Thoracic aorta (tissue), 2 donors: ENCODE measurements at regions not wholly inside any gene's neighbourhood (a gene's known extent, or its start where the extent isn't known, plus 50 kb on each side); places are given as distances from the start of the nearest gene placed in this dataset.

Experiments
- ATAC-seq: fragments of 150-250 bp; one replicate; pipeline ENCODE4 v1.8.0; 2017; ENCODE audit warnings: low read depth; ENCODE audit not compliant: insufficient number of reproducible peaks, low FRiP score
- DNase-seq: peaks from one replicate; pipeline ENCODE4 v3.0.0-alpha.2; 2020; ENCODE audit warnings: low spot score
- H3K27ac ChIP-seq, 2 donors: fragments of 200-600 bp; sonication (generic); 1 replicate in 1 of 2; 2 replicates in 1 of 2; pipeline ENCODE4 v1.5.1; 2016; ENCODE audit warnings: mild to moderate bottlenecking in 2 of 2, moderate library complexity in 2 of 2
- H3K27me3 ChIP-seq: fragments of 200-600 bp; sonication (generic); replicated peaks from 2 replicates; pipeline ENCODE4 v1.6.0; 2016; ENCODE audit warnings: mild to moderate bottlenecking; ENCODE audit not compliant: insufficient read depth
- H3K36me3 ChIP-seq: fragments of 200-600 bp; sonication (generic); one replicate; pipeline ENCODE4 v1.5.1; 2016
- H3K4me1 ChIP-seq, 2 donors: fragments of 200-600 bp; sonication (generic); 1 replicate in 1 of 2; 2 replicates in 1 of 2; pipeline versions ENCODE4 v1.5.1 to v1.6.0; 2016; ENCODE audit warnings: low read depth in 2 of 2, mild to moderate bottlenecking in 1 of 2; ENCODE audit not compliant: control insufficient read depth in 1 of 2
- H3K4me3 ChIP-seq: fragments of 200-600 bp; sonication (generic); 2 replicates; pipeline ENCODE4 v1.5.1; 2016; ENCODE audit warnings: mild to moderate bottlenecking
- H3K9me3 ChIP-seq: fragments of 200-600 bp; sonication (generic); 2 replicates; pipeline ENCODE4 v1.5.1; 2016
- TF ChIP-seq, protein P1 (sequence below): fragments of 200-600 bp; sonication (generic); IDR thresholded peaks from one replicate; pipeline ENCODE4 v1.5.1; 2019; ENCODE audit warnings: antibody characterized with exemption

GRCh38 chr2:238571661-238572372 is 145.1 kb downstream of the ASB1 start:
- H3K36me3 ChIP-seq = no peaks in the 10 kb centered on the region
- H3K4me1 ChIP-seq = peaks cover 0 to 5% of the 10 kb centered on the region in 2 donors
- peaks cover 4% of the 10 kb centered on the region for H3K9me3 ChIP-seq
- DNase-seq (no peak), ATAC-seq (no peak)
- H3K27me3 ChIP-seq = no peaks in the 10 kb centered on the region
- no peak overlapping the region for H3K4me3 ChIP-seq
- H3K27ac ChIP-seq = no peak overlapping the region
- TF ChIP-seq, protein P1, sequence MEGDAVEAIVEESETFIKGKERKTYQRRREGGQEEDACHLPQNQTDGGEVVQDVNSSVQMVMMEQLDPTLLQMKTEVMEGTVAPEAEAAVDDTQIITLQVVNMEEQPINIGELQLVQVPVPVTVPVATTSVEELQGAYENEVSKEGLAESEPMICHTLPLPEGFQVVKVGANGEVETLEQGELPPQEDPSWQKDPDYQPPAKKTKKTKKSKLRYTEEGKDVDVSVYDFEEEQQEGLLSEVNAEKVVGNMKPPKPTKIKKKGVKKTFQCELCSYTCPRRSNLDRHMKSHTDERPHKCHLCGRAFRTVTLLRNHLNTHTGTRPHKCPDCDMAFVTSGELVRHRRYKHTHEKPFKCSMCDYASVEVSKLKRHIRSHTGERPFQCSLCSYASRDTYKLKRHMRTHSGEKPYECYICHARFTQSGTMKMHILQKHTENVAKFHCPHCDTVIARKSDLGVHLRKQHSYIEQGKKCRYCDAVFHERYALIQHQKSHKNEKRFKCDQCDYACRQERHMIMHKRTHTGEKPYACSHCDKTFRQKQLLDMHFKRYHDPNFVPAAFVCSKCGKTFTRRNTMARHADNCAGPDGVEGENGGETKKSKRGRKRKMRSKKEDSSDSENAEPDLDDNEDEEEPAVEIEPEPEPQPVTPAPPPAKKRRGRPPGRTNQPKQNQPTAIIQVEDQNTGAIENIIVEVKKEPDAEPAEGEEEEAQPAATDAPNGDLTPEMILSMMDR = no peak

- ATAC-seq (no peak), DNase-seq (no peak)
- Histone ChIP-seq H3K4me1 (peaks cover 0 to 5% of the 10 kb centered on the region in 2 donors), H3K36me3 (no peaks in the 10 kb centered on the region), H3K27ac (no peak overlapping the region), H3K9me3 (peaks cover 4% of the 10 kb centered on the region), H3K4me3 (no peak overlapping the region), H3K27me3 (no peaks in the 10 kb centered on the region)
- TF ChIP-seq, protein P1 = peak; percentile 25
Observed at GRCh38 chr2:238573065-238573778, 146.5 kb downstream of the ASB1 start.

DNA sequence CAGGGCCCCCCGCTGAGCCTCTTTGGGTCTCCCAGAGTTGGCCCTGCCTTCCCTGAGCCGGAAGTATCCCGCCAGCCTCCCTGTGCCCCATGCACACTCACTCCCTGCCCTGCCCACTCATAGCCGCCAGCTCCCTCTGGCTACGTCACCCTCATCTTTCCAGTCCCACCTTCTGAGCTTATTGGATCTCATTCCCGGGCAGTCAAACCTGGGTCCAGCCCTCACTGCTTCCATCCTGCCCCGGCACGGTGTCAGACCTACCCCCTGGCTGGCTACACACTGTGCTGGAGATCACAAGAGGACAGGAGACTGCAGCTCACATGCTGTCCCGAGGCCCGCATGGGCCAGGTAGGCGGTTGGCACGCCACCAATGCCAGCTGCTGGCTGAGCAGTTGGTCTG is 147.2 kb downstream of the ASB1 start:
- Histone ChIP-seq H3K36me3 (no peaks in the 10 kb centered on the region), H3K4me1 (peaks cover 0 to 4% of the 10 kb centered on the region in 2 donors), H3K9me3 (peaks cover 4% of the 10 kb centered on the region), H3K27ac (no peak overlapping the region), H3K4me3 (no peak overlapping the region), H3K27me3 (no peaks in the 10 kb centered on the region)
- TF ChIP-seq, protein P1 = no peak
- ATAC-seq = no peak
- no peak for DNase-seq

DNA sequence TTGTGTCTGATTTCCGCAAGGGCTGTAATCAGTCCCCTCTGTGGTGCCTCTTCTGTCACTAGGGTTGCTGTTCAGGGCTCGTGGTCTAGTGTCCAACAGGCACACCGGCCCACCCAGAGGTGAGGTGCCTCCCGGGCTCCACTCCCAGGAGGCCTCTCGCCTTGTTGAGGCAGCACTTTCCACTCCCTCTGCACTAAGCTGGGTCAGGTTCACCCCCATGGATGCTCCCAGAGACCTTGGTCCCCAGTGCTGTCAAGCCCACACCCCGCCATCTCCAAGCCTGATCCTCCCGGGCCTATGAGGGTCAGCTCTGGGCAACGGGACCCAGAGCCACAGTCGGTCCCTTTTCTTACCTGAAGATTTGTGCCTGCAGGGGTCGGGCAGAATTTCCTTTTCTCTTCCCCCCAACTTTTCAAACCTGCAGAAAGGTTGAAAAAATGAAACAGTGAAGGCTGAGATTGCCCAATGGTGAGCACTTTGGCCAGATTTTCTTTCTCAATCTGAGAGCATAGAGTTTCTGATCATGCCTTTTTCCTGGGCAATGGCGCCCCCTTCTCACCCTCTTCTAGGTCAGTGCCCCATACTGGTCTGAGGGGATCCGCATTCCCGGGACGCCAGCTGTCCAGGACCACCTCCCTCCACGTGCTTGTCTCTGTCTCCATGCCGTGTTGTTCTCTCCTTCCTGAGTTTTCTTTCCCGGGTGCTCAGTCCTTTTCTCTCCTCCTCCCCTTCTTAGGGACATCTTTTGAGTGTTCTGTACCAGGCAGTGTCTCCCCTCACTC is 148.0 kb downstream of the ASB1 start:
- peaks cover 4% of the 10 kb centered on the region for H3K9me3 ChIP-seq
- H3K36me3 ChIP-seq = no peaks in the 10 kb centered on the region
- H3K27ac ChIP-seq = no peak overlapping the region
- H3K27me3 ChIP-seq = no peaks in the 10 kb centered on the region
- DNase-seq (no peak), ATAC-seq (no peak)
- no peaks in the 10 kb centered on the region for H3K4me1 ChIP-seq
- TF ChIP-seq, protein P1 = no peak
- H3K4me3 ChIP-seq = no peak overlapping the region

DNA sequence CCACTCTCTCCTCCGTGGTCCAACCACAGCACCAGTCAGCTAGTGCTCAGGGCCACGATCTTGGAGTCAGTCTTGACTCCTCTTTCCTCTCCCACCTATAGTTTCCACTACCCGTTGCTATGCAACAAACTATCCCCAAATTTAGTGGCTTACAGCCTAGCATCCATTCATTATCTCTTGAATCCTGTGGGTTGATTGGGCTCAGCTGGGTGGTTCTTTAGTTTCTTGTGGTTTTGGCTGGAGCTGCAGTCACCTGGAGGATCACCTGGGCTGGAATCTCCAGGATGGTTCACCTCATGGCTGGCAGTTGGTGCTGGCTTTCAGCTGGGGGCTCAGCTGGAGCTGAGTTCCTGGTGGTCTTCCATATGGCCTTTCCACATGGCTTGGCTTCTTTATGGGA is 149.9 kb downstream of the ASB1 start:
- TF ChIP-seq, protein P1 = no peak
- ATAC-seq (no peak), DNase-seq (no peak)
- Histone ChIP-seq H3K4me1 (no peaks in the 10 kb centered on the region), H3K9me3 (peaks cover 4% of the 10 kb centered on the region), H3K27ac (no peak overlapping the region), H3K36me3 (no peaks in the 10 kb centered on the region), H3K4me3 (no peak overlapping the region), H3K27me3 (no peaks in the 10 kb centered on the region)
